Naive B cell (primary cell): ENCODE measurements at regions not wholly inside any gene's neighbourhood (a gene's known extent, or its start where the extent isn't known, plus 50 kb on each side); places are given as distances from the start of the nearest gene placed in this dataset.
"Not testable (repeated sequence)": the region's sequence is repeated elsewhere in the genome, so short reads cannot be mapped to it uniquely, and the experiment has no call there.

Source experiments
- ATAC-seq, 2 donors: fragments of 150-1000 bp; cut with Tn5 transposase; 2 replicates each; pipeline ENCODE4 v1.10.0; 2021; ENCODE audit warnings: low read depth in 2 of 2, mild to moderate bottlenecking in 2 of 2, moderate library complexity in 2 of 2
- DNase-seq: peaks from one replicate; pipeline ENCODE4 v3.0.0; 2022
- H3K27ac Mint-ChIP-seq, 6 donors: one replicate each; pipeline ENCODE4 v1.8.0; 2020 to 2022; ENCODE audit warnings: mild to moderate bottlenecking in 6 of 6, mixed read lengths in 6 of 6, moderate library complexity in 5 of 6, inconsistent platforms in 2 of 6
- H3K27me3 Mint-ChIP-seq, 3 donors: one replicate each; pipeline ENCODE4 v1.8.0; 2021 to 2022; ENCODE audit warnings: mixed read lengths in 3 of 3, mild to moderate bottlenecking in 1 of 3
- H3K36me3 Mint-ChIP-seq, 2 donors: one replicate each; pipeline ENCODE4 v1.8.0; 2020 to 2022; ENCODE audit warnings: mixed read lengths in 2 of 2, inconsistent platforms in 1 of 2, mild to moderate bottlenecking in 1 of 2
- H3K4me1 Mint-ChIP-seq, 3 donors: one replicate each; pipeline ENCODE4 v1.8.0; 2020 to 2022; ENCODE audit warnings: mixed read lengths in 3 of 3, inconsistent platforms in 1 of 3, mild to moderate bottlenecking in 1 of 3, moderate library complexity in 1 of 3
- H3K4me3 Mint-ChIP-seq, 8 donors: one replicate each; pipeline ENCODE4 v1.8.0; 2020 to 2022; ENCODE audit warnings: mild to moderate bottlenecking in 8 of 8, mixed read lengths in 8 of 8, moderate library complexity in 8 of 8, inconsistent platforms in 2 of 8
- H3K9me3 Mint-ChIP-seq, 7 donors: one replicate each; pipeline ENCODE4 v1.8.0; 2020 to 2022; ENCODE audit warnings: mixed read lengths in 7 of 7, mild to moderate bottlenecking in 5 of 7, inconsistent platforms in 2 of 7, moderate library complexity in 1 of 7

- H3K9me3 Mint-ChIP-seq = peaks cover 0 to 7% (median 2%) of the 10 kb centered on the region in 7 donors
- ATAC-seq (no peak), DNase-seq (no peak)
- peaks cover 0 to 5% (median 0%) of the 10 kb centered on the region in 3 donors for H3K4me1 Mint-ChIP-seq
- H3K4me3 Mint-ChIP-seq = no peak overlapping the region
- H3K27me3 Mint-ChIP-seq = no peaks in the 10 kb centered on the region
- no peaks in the 10 kb centered on the region for H3K36me3 Mint-ChIP-seq
- H3K27ac Mint-ChIP-seq = no peak overlapping the region
These were observed 210.5 kb downstream of the MOXD1 start for GRCh38 chr6:132190815-132191175.

- ATAC-seq (no peak), DNase-seq (no peak)
- Mint-ChIP-seq H3K27me3 (no peaks in the 10 kb centered on the region), H3K9me3 (peaks cover 0 to 7% (median 2%) of the 10 kb centered on the region in 7 donors), H3K36me3 (no peaks in the 10 kb centered on the region), H3K27ac (no peak overlapping the region), H3K4me1 (peaks cover 0 to 5% (median 0%) of the 10 kb centered on the region in 3 donors), H3K4me3 (no peak overlapping the region)
These were observed 211.0 kb downstream of the MOXD1 start for GRCh38 chr6:132190097-132190814.

- Mint-ChIP-seq H3K36me3 (no peaks in the 10 kb centered on the region), H3K27me3 (no peaks in the 10 kb centered on the region), H3K27ac (no peak overlapping the region), H3K9me3 (peaks cover 0 to 12% (median 6%) of the 10 kb centered on the region in 7 donors), H3K4me3 (no peak overlapping the region), H3K4me1 (peaks cover 0 to 5% (median 0%) of the 10 kb centered on the region in 3 donors)
- no peak for DNase-seq
- ATAC-seq = no peak
These were observed 212.6 kb downstream of the MOXD1 start for GRCh38 chr6:132188556-132189264.

GRCh38 chr6:132187816-132188215, 213.5 kb downstream of the MOXD1 start:
- Mint-ChIP-seq H3K4me1 (peaks cover 0 to 5% (median 0%) of the 10 kb centered on the region in 3 donors), H3K27me3 (no peaks in the 10 kb centered on the region), H3K4me3 (no peak overlapping the region), H3K27ac (peak overlapping the region in 1 of 6 donors; percentile 10), H3K9me3 (peaks cover 0 to 21% (median 11%) of the 10 kb centered on the region in 7 donors), H3K36me3 (no peaks in the 10 kb centered on the region)
- ATAC-seq (no peak), DNase-seq (no peak)

DNA sequence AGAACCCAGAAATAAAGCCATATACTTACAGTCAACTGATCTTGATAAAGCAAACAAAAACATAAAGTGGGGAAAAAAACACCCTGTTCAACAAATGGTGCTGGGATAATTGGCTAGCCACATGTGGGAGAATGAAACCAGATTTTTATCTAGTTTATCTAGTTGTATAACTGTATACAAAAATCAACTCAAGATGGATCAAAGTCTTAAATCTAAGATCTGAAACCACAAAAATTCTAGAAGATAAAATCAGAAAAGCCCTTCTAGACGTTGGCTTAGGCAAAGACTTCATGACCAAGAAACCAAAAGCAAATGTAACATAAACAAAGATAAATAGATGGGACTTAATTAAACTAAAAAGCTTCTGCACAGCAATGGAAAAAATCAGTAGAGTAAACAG, 216.3 kb downstream of the MOXD1 start:
- peaks cover 5 to 17% of the 10 kb centered on the region in 2 donors for H3K36me3 Mint-ChIP-seq
- not testable (repeated sequence) for DNase-seq, ATAC-seq, H3K4me1 Mint-ChIP-seq, H3K27ac Mint-ChIP-seq, H3K4me3 Mint-ChIP-seq, H3K27me3 Mint-ChIP-seq
- peaks cover 6 to 37% (median 20%) of the 10 kb centered on the region in 7 donors for H3K9me3 Mint-ChIP-seq

GRCh38 chr6:132179955-132180354, 221.3 kb downstream of the MOXD1 start:
- Mint-ChIP-seq H3K4me1 (no peaks in the 10 kb centered on the region), H3K27ac (no peak overlapping the region), H3K27me3 (peaks cover 0 to 11% (median 0%) of the 10 kb centered on the region in 3 donors), H3K36me3 (peaks cover 21 to 44% of the 10 kb centered on the region in 2 donors), H3K9me3 (peaks cover 19 to 75% (median 47%) of the 10 kb centered on the region in 7 donors), H3K4me3 (no peak overlapping the region)
- ATAC-seq (no peak), DNase-seq (no peak)

GRCh38 chr6:132174919-132175318, 223.7 kb upstream of the CCN2 start:
- Mint-ChIP-seq H3K27ac (no peak overlapping the region), H3K36me3 (peaks cover 16 to 29% of the 10 kb centered on the region in 2 donors), H3K4me1 (no peaks in the 10 kb centered on the region), H3K4me3 (no peak overlapping the region), H3K9me3 (peaks cover 12 to 51% (median 39%) of the 10 kb centered on the region in 7 donors), H3K27me3 (peaks cover 0 to 6% (median 0%) of the 10 kb centered on the region in 3 donors)
- DNase-seq = no peak
- ATAC-seq = no peak

DNA sequence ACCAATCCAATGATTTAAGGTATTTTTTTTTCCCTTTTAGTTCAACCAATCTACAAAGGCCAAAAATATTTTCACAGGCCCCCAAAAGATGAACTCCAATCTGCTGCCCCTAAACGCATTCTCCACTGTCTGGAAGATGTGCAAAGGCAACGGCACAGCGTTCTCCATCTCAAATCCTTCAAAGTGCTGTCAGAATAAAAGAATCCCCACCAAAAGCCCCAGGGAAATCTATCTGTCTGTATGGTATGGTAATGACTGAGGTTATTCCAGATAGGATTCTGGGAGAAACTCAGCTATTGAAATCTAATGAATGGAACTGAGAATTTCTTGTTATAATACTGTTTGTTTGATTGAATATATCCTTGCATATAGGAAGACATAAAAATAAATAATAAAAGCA, 217.8 kb upstream of the CCN2 start:
- H3K4me1 Mint-ChIP-seq = peaks cover 0 to 17% (median 13%) of the 10 kb centered on the region in 3 donors
- H3K27ac Mint-ChIP-seq = no peak overlapping the region
- DNase-seq = no peak
- H3K27me3 Mint-ChIP-seq = no peaks in the 10 kb centered on the region
- H3K9me3 Mint-ChIP-seq = peaks cover 0 to 13% (median 4%) of the 10 kb centered on the region in 7 donors
- peaks cover 0 to 4% of the 10 kb centered on the region in 2 donors for H3K36me3 Mint-ChIP-seq
- no peak for ATAC-seq
- H3K4me3 Mint-ChIP-seq = no peak overlapping the region

- Mint-ChIP-seq H3K27ac (peak overlapping the region in 1 of 6 donors; percentile 24), H3K9me3 (peaks cover 0 to 6% (median 0%) of the 10 kb centered on the region in 7 donors), H3K36me3 (peaks cover 0 to 4% of the 10 kb centered on the region in 2 donors), H3K4me1 (peaks cover 0 to 17% (median 16%) of the 10 kb centered on the region in 3 donors), H3K27me3 (no peaks in the 10 kb centered on the region), H3K4me3 (no peak overlapping the region)
- DNase-seq = no peak
- no peak for ATAC-seq
These were observed 217.0 kb upstream of the CCN2 start for GRCh38 chr6:132167929-132168892.

DNA sequence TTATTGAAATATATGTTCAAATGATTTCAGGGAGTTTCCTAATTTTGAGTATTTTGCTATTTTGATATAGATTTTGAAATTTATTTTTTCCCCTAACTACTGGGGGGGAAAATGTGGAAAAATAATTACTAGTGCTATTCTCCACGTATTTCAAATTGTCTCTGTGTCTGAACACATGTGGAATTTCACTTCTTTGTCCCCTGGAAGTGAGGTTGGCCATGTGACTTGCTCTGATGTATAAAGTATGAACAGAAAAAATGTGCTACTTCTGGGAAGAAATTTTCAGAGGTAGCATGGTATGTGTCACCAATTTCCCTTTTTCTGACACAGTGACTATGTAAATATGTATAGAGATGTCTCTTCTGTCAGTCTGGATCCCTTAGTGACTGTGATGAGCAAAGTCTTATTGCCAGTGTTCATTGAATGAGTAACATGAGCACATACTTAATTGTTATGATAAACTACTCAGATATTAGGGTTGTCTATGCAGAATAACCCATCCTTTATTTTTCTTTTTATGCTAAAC, 215.4 kb upstream of the CCN2 start:
- H3K27me3 Mint-ChIP-seq = no peaks in the 10 kb centered on the region
- no peak for ATAC-seq

GRCh38 chr6:132165677-132166076, 214.5 kb upstream of the CCN2 start:
- Mint-ChIP-seq H3K4me3 (no peak overlapping the region), H3K4me1 (peaks cover 0 to 27% (median 20%) of the 10 kb centered on the region in 3 donors), H3K36me3 (peaks cover 0 to 4% of the 10 kb centered on the region in 2 donors), H3K27me3 (no peaks in the 10 kb centered on the region), H3K9me3 (peaks cover 0 to 6% (median 0%) of the 10 kb centered on the region in 7 donors), H3K27ac (no peak overlapping the region)
- DNase-seq = no peak
- no peak for ATAC-seq

More for the DNA sequence above, 215.4 kb upstream of the CCN2 start:
- Mint-ChIP-seq H3K36me3 (peaks cover 0 to 4% of the 10 kb centered on the region in 2 donors), H3K4me3 (no peak overlapping the region), H3K4me1 (peaks cover 0 to 20% (median 16%) of the 10 kb centered on the region in 3 donors), H3K9me3 (peaks cover 0 to 6% (median 0%) of the 10 kb centered on the region in 7 donors), H3K27ac (no peak overlapping the region)
- DNase-seq = no peak

- no peak overlapping the region for H3K27ac Mint-ChIP-seq
- peaks cover 0 to 43% (median 22%) of the 10 kb centered on the region in 3 donors for H3K4me1 Mint-ChIP-seq
- DNase-seq = no peak
- H3K27me3 Mint-ChIP-seq = no peaks in the 10 kb centered on the region
- no peak overlapping the region for H3K4me3 Mint-ChIP-seq
- peaks cover 0 to 4% of the 10 kb centered on the region in 2 donors for H3K36me3 Mint-ChIP-seq
- peak in 1 of 2 donors; percentile 20 for ATAC-seq
- peaks cover 0 to 6% (median 0%) of the 10 kb centered on the region in 7 donors for H3K9me3 Mint-ChIP-seq
These were observed 210.1 kb upstream of the CCN2 start for GRCh38 chr6:132161283-132161682.
